IMR-90 (cell line): ENCODE measurements at regions not wholly inside any gene's neighbourhood (a gene's known extent, or its start where the extent isn't known, plus 50 kb on each side); places are given as distances from the start of the nearest gene placed in this dataset.

ENCODE experiments used
- ATAC-seq: fragments of 200-7000 bp; cut with Tn5 transposase; 2 replicates; pipeline ENCODE4 v1.9.1; 2020; ENCODE audit warnings: low read depth, mild to moderate bottlenecking, moderate library complexity
- BruUV-seq: library from RNA; stranded (reverse); fragments of 400-500 nt; replicated peaks from 2 replicates; lab custom pipeline; 2021; lab: Mats Ljungman, UMichigan
- CTCF ChIA-PET: fragments of 300-600 bp; formaldehyde crosslinking; extraction: SDS; loops from one replicate; lab custom pipeline; 2021; ENCODE audit warnings: antibody characterized with exemption; lab: Yijun Ruan, JAX
- POLR2A ChIA-PET: fragments of 300-600 bp; sonication (Branson Sonifier 250); formaldehyde crosslinking; loops from one replicate; lab custom pipeline; 2022; ENCODE audit warnings: antibody characterized with exemption; ENCODE audit not compliant: unreplicated experiment; lab: Charles Lee
- DNase-seq: peaks from one replicate; pipeline ENCODE4 v3.0.0; 2013
- H2AFZ ChIP-seq: replicated peaks from 2 replicates; pipeline ENCODE3; 2013; ENCODE audit warnings: low read length, mild to moderate bottlenecking; ENCODE audit not compliant: poor library complexity
- H2AK5ac ChIP-seq: 2 replicates; pipeline ENCODE4 v1.6.1; 2013; ENCODE audit warnings: low read depth, low read length, inconsistent platforms
- H2AK9ac ChIP-seq: replicated peaks from 2 replicates; pipeline ENCODE3; 2013; ENCODE audit warnings: mild to moderate bottlenecking, low read depth, low read length, moderate library complexity; ENCODE audit not compliant: poor library complexity
- H2BK120ac ChIP-seq: 2 replicates; pipeline ENCODE4 v1.6.1; 2013; ENCODE audit warnings: low read depth, low read length, inconsistent platforms
- H2BK15ac ChIP-seq: 3 replicates; pipeline ENCODE4 v1.6.1; 2013; ENCODE audit warnings: low read depth, low read length, inconsistent platforms
- H2BK20ac ChIP-seq: 2 replicates; pipeline ENCODE4 v1.6.1; 2013; ENCODE audit warnings: low read depth, mild to moderate bottlenecking, inconsistent platforms, low read length, moderate library complexity
- H2BK5ac ChIP-seq: 2 replicates; pipeline ENCODE4 v1.6.1; 2013; ENCODE audit warnings: mild to moderate bottlenecking, low read depth, low read length, inconsistent platforms; ENCODE audit not compliant: poor library complexity, severe bottlenecking
- H3K14ac ChIP-seq: replicated peaks from 2 replicates; pipeline ENCODE4 v1.6.1; 2013; ENCODE audit warnings: low read depth, low read length, inconsistent platforms
- H3K18ac ChIP-seq: 2 replicates; pipeline ENCODE4 v1.6.1; 2013; ENCODE audit warnings: low read depth, low read length, control low read depth
- H3K23ac ChIP-seq: 2 replicates; pipeline ENCODE4 v1.6.1; 2013; ENCODE audit warnings: low read depth, low read length, inconsistent platforms
- H3K27ac ChIP-seq: 2 replicates; pipeline ENCODE4 v1.5.1; 2013; ENCODE audit warnings: mild to moderate bottlenecking, control low read depth, low read length; ENCODE audit not compliant: insufficient read depth
- H3K27me3 ChIP-seq: 2 replicates; pipeline ENCODE4 v1.6.1; 2013; ENCODE audit warnings: low read length; ENCODE audit not compliant: control insufficient read depth, insufficient read depth
- H3K36me3 ChIP-seq: 2 replicates; pipeline ENCODE4 v1.6.1; 2013; ENCODE audit warnings: low read length, mixed read lengths; ENCODE audit not compliant: control insufficient read depth, insufficient read depth
- H3K4ac ChIP-seq: 2 replicates; pipeline ENCODE4 v1.6.1; 2013; ENCODE audit warnings: low read depth, low read length, inconsistent platforms
- H3K4me1 ChIP-seq: 2 replicates; pipeline ENCODE4 v1.6.1; 2013; ENCODE audit warnings: low read length, mixed read lengths; ENCODE audit not compliant: control insufficient read depth, insufficient read depth
- H3K4me2 ChIP-seq: 2 replicates; pipeline ENCODE4 v1.6.1; 2013; ENCODE audit warnings: low read depth, mild to moderate bottlenecking, control low read depth, low read length, moderate library complexity
- H3K4me3 ChIP-seq: 2 replicates; pipeline ENCODE4 v1.5.1; 2013; ENCODE audit warnings: low read depth, mild to moderate bottlenecking, control low read depth, low read length, moderate library complexity; ENCODE audit not compliant: insufficient read depth
- H3K56ac ChIP-seq: 2 replicates; pipeline ENCODE4 v1.6.1; 2013; ENCODE audit warnings: low read length, inconsistent platforms; ENCODE audit not compliant: insufficient read depth; ENCODE audit errors: extremely low read depth
- H3K79me1 ChIP-seq, 2 experiments: 2 replicates each; pipeline ENCODE4 v1.6.1; 2013; ENCODE audit warnings: low read length in 2 of 2, inconsistent platforms in 1 of 2, low read depth in 1 of 2
- H3K9ac ChIP-seq: 2 replicates; pipeline ENCODE4 v1.6.1; 2013; ENCODE audit warnings: low read depth, low read length, control low read depth
- H3K9me1 ChIP-seq: 2 replicates; pipeline ENCODE4 v1.6.1; 2013; ENCODE audit warnings: low read length, inconsistent platforms; ENCODE audit not compliant: insufficient read depth
- H3K9me3 ChIP-seq: 2 replicates; pipeline ENCODE4 v1.6.1; 2013; ENCODE audit warnings: low read length; ENCODE audit not compliant: control insufficient read depth, insufficient read depth
- H4K20me1 ChIP-seq: 2 replicates; pipeline ENCODE4 v1.6.1; 2013; ENCODE audit warnings: low read length, inconsistent platforms; ENCODE audit not compliant: insufficient read depth
- H4K5ac ChIP-seq: 2 replicates; pipeline ENCODE4 v1.6.1; 2013; ENCODE audit warnings: mild to moderate bottlenecking, low read depth, low read length, control low read depth
- H4K8ac ChIP-seq, 2 experiments: 2 replicates each; pipeline ENCODE4 v1.6.1; 2013; ENCODE audit warnings: low read depth in 2 of 2, low read length in 2 of 2, control low read depth in 1 of 2, inconsistent platforms in 1 of 2
- H4K91ac ChIP-seq: 2 replicates; pipeline ENCODE4 v1.6.1; 2013; ENCODE audit warnings: low read depth, low read length, inconsistent platforms; ENCODE audit not compliant: insufficient read depth
- MAZ ChIP-seq: IDR thresholded peaks from 2 replicates; pipeline ENCODE4 v1.6.1; 2012; ENCODE audit warnings: low read depth, mild to moderate bottlenecking, low read length, improper control_type of control experiment, moderate library complexity, borderline replicate concordance
- RAD21 ChIP-seq: IDR thresholded peaks from 2 replicates; pipeline ENCODE4 v1.6.1; 2012; ENCODE audit warnings: low read length, improper control_type of control experiment
- SMC3 ChIP-seq: fragments of 150-350 bp; IDR thresholded peaks from 2 replicates; pipeline ENCODE4 v1.6.1; 2016; ENCODE audit warnings: low read depth, mild to moderate bottlenecking, antibody characterized with exemption, low read length, moderate library complexity
- WGBS, 2 experiments: methylation state at CpG; one replicate each; pipeline versions ENCODE4 v1.1.5 to v1.1.7; 2013; ENCODE audit warnings: missing lambda C conversion rate in 2 of 2; ENCODE audit not compliant: insufficient read length in 1 of 2; ENCODE audit errors: extremely low coverage in 2 of 2; 5-methylcytosine and 5-hydroxymethylcytosine counted together
- dilution Hi-C: fragments of 300-500 bp; cut with HindIII; formaldehyde crosslinking; loops from one replicate; pipeline ENCODE4 v1.14.3; 2018; ENCODE audit warnings: low sequenced_read_pairs; ENCODE audit not compliant: unreplicated experiment
- in situ Hi-C: fragments of 300-500 bp; cut with MboI; formaldehyde crosslinking; loops from 3 replicates; pipeline ENCODE4 v1.14.3; 2019; ENCODE audit warnings: low sequenced_read_pairs, inconsistent platforms, mixed read lengths
- intact Hi-C: fragments of 100-400 bp; cut with micrococcal nuclease; formaldehyde crosslinking; loops from 2 replicates; pipeline ENCODE4 v1.10.0; 2022
- TF ChIP-seq, protein P1 (sequence below): conservative IDR thresholded peaks from 2 replicates; pipeline ENCODE4 v1.5.1; 2012; ENCODE audit warnings: mild to moderate bottlenecking, low read depth, low read length, improper control_type of control experiment
- TF ChIP-seq, protein P2 (sequence below): fragments of 150-350 bp; IDR thresholded peaks from 2 replicates; pipeline ENCODE4 v1.6.1; 2016; ENCODE audit warnings: low read depth, mild to moderate bottlenecking, low read length, moderate library complexity, borderline replicate concordance

DNA sequence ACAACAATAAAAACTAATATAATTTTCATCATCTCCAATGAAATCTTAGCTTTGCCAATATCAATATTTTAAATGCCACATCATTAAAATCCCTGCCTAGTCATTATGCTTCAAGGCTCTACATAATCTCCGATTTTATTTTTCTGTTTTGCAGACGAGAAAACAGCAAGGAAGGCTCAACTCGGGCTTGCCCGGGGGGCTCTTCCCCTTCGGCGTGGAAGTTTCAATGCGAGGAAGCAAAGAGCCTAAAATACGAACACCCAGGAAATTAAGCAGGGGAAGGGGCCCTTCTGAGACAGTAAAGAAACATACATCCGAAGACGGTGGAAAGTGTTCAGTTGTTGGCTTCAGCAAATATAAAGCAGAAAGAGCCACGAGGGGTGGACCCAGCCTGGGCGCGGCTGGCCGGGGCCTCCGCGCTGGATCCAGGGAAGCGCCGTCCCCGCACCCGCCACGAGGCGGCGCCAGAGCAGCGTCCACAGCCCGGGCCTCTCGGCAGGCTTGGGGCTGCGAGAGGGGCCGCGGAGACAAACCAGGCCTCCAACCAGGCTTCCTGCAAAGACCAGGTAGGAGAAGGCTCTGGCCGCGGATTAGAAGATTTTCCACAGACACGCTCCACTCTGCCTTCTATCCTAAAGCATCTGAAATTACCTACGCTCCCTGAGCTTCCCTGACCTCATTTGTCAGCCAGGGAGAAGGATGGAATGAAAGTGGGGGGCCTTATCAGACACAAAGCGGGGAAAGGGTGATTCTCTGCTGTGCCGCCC is 77.2 kb downstream of the SERPINA3 start:
- H4K20me1 ChIP-seq: no peaks in the 10 kb centered on the region
- no peaks in the 10 kb centered on the region for H3K79me1 ChIP-seq
- no peak overlapping the region for H2BK20ac ChIP-seq
- H3K4ac ChIP-seq: no peak overlapping the region
- peak overlapping the region; percentile 83 for H3K4me2 ChIP-seq
- peak overlapping the region; percentile 57 for H3K9ac ChIP-seq
- 0% methylated on average over 1 of the region's 35 CpGs; no CpG with 5 or more reads in 1 of the 2 experiments for WGBS, 2 experiments
- DNase-seq (peak; percentile 22), ATAC-seq (peak; percentile 100)
- H3K14ac ChIP-seq: no peak overlapping the region
- dilution Hi-C loops: no loop called here
- H4K8ac ChIP-seq: no peak overlapping the region
- H3K23ac ChIP-seq: no peak overlapping the region
- H3K4me3 ChIP-seq: no peak overlapping the region; the same call in 1 of the 2 replicates
- no peak overlapping the region for H4K91ac ChIP-seq
- no peak overlapping the region for H3K18ac ChIP-seq
- no peak overlapping the region for H2BK5ac ChIP-seq
- H4K5ac ChIP-seq: no peak overlapping the region
- no peak overlapping the region for H2BK120ac ChIP-seq
- no peak overlapping the region for H3K56ac ChIP-seq
- CTCF ChIA-PET: interaction anchor here (0.7 to 1.4 kb wide), 6 partner anchors 9 to 758 kb away, joined by 3 to 5 read pairs (median 3); no protein-coding TSS in a partner anchor
- peak overlapping the region; percentile 77 for H2AFZ ChIP-seq
- H3K4me1 ChIP-seq: peaks cover 2% of the 10 kb centered on the region; the same call in 1 of the 2 replicates
- intact Hi-C loops: loop anchor here (1.0 to 10.0 kb wide), 5 partner anchors 410 to 1305 kb away; no protein-coding TSS in a partner anchor
- H3K27me3 ChIP-seq: no peaks in the 10 kb centered on the region; the same call in 1 of the 2 replicates
- H2BK15ac ChIP-seq: no peak overlapping the region
- BruUV-seq: no TSS peak
- no peak overlapping the region for H3K27ac ChIP-seq
- POLR2A ChIA-PET: interaction anchor here (0.6 kb wide), 1 partner anchor 791 kb away, joined by 7 read pairs; no protein-coding TSS in a partner anchor
- H2AK5ac ChIP-seq: no peak overlapping the region
- TF ChIP-seq RAD21 (peak; percentile 90), SMC3 (peak; percentile 85), MAZ (peak; percentile 27; the same call in 1 of the 2 replicates)
- TF ChIP-seq, protein P1, sequence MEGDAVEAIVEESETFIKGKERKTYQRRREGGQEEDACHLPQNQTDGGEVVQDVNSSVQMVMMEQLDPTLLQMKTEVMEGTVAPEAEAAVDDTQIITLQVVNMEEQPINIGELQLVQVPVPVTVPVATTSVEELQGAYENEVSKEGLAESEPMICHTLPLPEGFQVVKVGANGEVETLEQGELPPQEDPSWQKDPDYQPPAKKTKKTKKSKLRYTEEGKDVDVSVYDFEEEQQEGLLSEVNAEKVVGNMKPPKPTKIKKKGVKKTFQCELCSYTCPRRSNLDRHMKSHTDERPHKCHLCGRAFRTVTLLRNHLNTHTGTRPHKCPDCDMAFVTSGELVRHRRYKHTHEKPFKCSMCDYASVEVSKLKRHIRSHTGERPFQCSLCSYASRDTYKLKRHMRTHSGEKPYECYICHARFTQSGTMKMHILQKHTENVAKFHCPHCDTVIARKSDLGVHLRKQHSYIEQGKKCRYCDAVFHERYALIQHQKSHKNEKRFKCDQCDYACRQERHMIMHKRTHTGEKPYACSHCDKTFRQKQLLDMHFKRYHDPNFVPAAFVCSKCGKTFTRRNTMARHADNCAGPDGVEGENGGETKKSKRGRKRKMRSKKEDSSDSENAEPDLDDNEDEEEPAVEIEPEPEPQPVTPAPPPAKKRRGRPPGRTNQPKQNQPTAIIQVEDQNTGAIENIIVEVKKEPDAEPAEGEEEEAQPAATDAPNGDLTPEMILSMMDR: peak; percentile 92
- TF ChIP-seq, protein P2, sequence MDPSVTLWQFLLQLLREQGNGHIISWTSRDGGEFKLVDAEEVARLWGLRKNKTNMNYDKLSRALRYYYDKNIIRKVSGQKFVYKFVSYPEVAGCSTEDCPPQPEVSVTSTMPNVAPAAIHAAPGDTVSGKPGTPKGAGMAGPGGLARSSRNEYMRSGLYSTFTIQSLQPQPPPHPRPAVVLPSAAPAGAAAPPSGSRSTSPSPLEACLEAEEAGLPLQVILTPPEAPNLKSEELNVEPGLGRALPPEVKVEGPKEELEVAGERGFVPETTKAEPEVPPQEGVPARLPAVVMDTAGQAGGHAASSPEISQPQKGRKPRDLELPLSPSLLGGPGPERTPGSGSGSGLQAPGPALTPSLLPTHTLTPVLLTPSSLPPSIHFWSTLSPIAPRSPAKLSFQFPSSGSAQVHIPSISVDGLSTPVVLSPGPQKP: no peak
- in situ Hi-C loops: loop anchor here (5.0 to 25.0 kb wide), 3 partner anchors 408 to 1298 kb away; no protein-coding TSS in a partner anchor
- no peaks in the 10 kb centered on the region for H3K36me3 ChIP-seq
- peak overlapping the region; percentile 51 for H2AK9ac ChIP-seq
- no peaks in the 10 kb centered on the region for H3K9me1 ChIP-seq
- H3K9me3 ChIP-seq: no peaks in the 10 kb centered on the region
